ENCODE measurements at regions not wholly inside any gene's neighbourhood (a gene's known extent, or its start where the extent isn't known, plus 50 kb on each side); places are given as distances from the start of the nearest gene placed in this dataset.
A peak's percentile ranks its signal among the peaks of the same experiment; 100 is the strongest.

DNA sequence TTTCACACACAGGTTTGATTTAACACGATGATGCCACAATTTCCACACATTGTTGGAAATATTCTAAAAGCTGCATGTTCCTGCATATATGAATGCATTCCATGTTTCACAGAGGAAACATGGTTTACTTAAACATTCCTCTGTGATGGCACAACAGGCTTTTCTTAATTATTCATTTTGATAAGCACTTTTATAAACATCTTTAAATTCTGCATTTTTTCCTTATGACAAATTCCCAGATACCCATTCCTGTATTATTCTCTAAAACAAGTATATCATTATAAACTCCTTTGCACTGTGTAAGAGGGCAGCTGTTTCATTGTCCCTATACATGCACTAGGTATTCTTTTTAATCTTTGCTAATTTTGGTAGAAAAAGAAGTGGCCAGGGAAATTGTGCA is 532.3 kb downstream of the SOX6 start:
- WGBS, 2 donors (ENCODE audit: low coverage in 1 of 2): 78 to 100% methylated on average over 1 of the region's 1 CpG
- Histone ChIP-seq H3K27ac (no peak overlapping the region), H3K4me3 (no peak overlapping the region), H3K4me1 (peaks cover 3 to 9% (median 3%) of the 10 kb centered on the region in 4 donors), H3K27me3 (no peaks in the 10 kb centered on the region), H3K36me3 (no peaks in the 10 kb centered on the region), H3K9me3 (no peaks in the 10 kb centered on the region)
- TF ChIP-seq POLR2AphosphoS5 (IDR thresholded peaks at IDR 0.05) (no peak), EP300 (IDR thresholded peaks at IDR 0.05; ENCODE audit: low read depth) (no peak), POLR2A (IDR thresholded peaks at IDR 0.05) (no peak), CTCF (IDR thresholded peaks at IDR 0.05) (no peak)
- in situ Hi-C loops (cut with MboI; ENCODE audit: low pct_ligation_motif_present in 1 of 4, low pct_unique_long_range_greater_than_20kb in 1 of 4, low sequenced_read_pairs in 3 of 4): no loop called here
- DNase-seq: no peak
- intact Hi-C loops (cut with DNase I; ENCODE audit: low total_unique reads): no loop called here

DNA sequence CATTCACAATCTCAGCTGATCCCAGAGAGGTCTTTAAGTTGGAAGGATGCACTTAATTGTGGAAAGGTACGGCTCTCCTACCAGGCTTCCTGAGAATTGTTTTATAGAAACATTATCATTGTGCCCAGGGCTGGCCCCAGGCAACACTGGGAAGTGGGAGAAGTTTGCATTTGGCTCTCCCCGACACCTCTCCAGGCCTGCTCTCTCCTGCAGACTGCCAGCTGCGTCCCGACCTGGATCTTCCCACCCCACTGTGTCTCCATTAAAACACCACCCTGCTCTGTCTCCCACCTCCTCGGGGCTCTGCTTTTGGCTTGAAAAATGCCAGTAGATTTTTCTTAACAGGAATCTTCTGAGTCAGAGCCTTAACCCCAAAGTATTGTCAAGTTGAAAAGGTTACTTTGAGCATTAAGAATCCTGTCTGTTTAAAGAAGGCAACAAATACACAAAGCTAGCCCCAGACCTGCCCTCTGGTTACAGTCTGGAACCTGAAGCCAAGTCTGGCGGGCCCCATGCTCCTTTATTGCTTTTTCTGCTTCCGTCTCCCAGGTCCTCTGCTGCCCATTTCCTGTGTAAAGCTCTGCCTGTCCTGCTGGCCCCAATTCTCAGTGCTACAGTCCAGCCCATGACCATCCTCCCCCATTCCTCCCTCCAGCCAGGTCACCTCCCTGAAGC is 530.2 kb downstream of the SOX6 start:
- no peak for DNase-seq
- Histone ChIP-seq H3K4me1 (peaks cover 0 to 4% (median 0%) of the 10 kb centered on the region in 4 donors), H3K27me3 (no peaks in the 10 kb centered on the region), H3K9me3 (no peaks in the 10 kb centered on the region), H3K27ac (no peak overlapping the region), H3K4me3 (no peak overlapping the region), H3K36me3 (no peaks in the 10 kb centered on the region)
- TF ChIP-seq POLR2A (IDR thresholded peaks at IDR 0.05) (no peak), EP300 (IDR thresholded peaks at IDR 0.05; ENCODE audit: low read depth) (no peak), CTCF (IDR thresholded peaks at IDR 0.05) (no peak), POLR2AphosphoS5 (IDR thresholded peaks at IDR 0.05) (no peak)
- in situ Hi-C loops (cut with MboI; ENCODE audit: low pct_ligation_motif_present in 1 of 4, low pct_unique_long_range_greater_than_20kb in 1 of 4, low sequenced_read_pairs in 3 of 4) (loop anchor here in 2 of 4 donors (25.0 kb wide), 1 partner anchor 786 kb away; no protein-coding TSS in a partner anchor), intact Hi-C loops (cut with DNase I; ENCODE audit: low total_unique reads) (no loop called here)
- 68 to 72% methylated on average over 3 to 7 of the region's 7 CpGs for WGBS, 2 donors (ENCODE audit: low coverage in 1 of 2)

DNA sequence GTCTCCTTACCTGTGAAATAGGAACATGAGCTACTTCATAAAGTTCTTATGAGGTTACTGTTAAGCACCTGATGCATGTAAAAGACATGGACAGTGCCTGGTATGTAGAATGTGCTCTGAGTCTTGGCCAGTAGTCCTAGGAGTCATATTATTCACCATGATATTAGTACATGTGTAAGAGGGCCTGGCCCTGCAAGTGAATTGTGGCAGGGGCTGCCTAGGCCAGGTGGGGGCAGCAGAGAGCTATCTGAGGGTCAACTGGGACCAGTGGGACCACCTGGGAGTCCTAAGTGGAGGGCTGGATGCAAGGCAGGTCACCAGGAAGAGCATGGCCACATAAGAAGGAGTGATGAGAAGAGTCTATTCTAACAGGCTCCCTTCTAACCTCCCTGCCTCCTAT is 529.5 kb downstream of the SOX6 start:
- peaks cover 0 to 4% (median 0%) of the 10 kb centered on the region in 4 donors for H3K4me1 ChIP-seq
- in situ Hi-C loops (cut with MboI; ENCODE audit: low pct_ligation_motif_present in 1 of 4, low pct_unique_long_range_greater_than_20kb in 1 of 4, low sequenced_read_pairs in 3 of 4) (loop anchor here in 2 of 4 donors (25.0 kb wide), 1 partner anchor 785 kb away; no protein-coding TSS in a partner anchor), intact Hi-C loops (cut with DNase I; ENCODE audit: low total_unique reads) (no loop called here)
- H3K27ac ChIP-seq: no peak overlapping the region
- no peaks in the 10 kb centered on the region for H3K9me3 ChIP-seq
- no peak for TF ChIP-seq EP300 (IDR thresholded peaks at IDR 0.05; ENCODE audit: low read depth)
- no peak for TF ChIP-seq POLR2A (IDR thresholded peaks at IDR 0.05)
- TF ChIP-seq CTCF (IDR thresholded peaks at IDR 0.05): peak in 4 of 5 experiments; percentile 42 to 52 (median 45)
- no peak for TF ChIP-seq POLR2AphosphoS5 (IDR thresholded peaks at IDR 0.05)
- no peak overlapping the region for H3K4me3 ChIP-seq
- H3K27me3 ChIP-seq: no peaks in the 10 kb centered on the region
- peak; percentile 32 for DNase-seq
- no peaks in the 10 kb centered on the region for H3K36me3 ChIP-seq

DNA sequence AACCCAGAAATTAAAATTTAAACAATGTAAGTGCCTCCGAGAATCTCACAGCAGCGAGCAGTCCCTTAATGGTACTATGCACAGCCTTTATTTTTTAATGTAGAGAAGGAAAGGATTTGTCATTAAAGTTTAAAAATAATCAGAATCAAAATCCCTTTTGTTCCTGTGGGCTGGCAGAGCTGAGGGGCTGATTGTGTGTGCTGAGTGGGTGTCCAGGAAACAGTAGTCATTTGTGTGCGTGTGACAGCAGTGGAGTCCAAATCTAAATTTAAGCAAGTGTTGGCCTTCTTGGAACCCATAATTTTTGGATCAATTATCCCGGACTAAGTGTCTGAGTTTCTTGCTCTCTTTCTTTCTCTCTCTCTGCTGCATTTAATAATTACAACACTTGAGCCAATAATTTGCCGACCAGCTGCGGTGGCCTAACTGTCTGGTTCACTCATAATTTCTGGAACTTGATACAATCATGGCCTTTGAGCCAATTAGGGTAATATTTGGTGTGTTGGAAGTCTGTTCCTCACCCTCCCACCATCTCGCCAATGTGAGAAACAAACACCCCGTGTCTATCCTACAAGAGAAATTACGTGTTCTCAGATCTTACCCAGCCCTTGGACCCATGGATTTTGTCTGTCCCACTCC is 528.0 kb downstream of the SOX6 start:
- no peak for TF ChIP-seq EP300 (IDR thresholded peaks at IDR 0.05; ENCODE audit: low read depth)
- intact Hi-C loops (cut with DNase I; ENCODE audit: low total_unique reads): no loop called here
- DNase-seq: no peak
- WGBS, 2 donors (ENCODE audit: low coverage in 1 of 2): 76 to 86% methylated on average over 8 to 9 of the region's 9 CpGs
- Histone ChIP-seq H3K27ac (no peak overlapping the region), H3K9me3 (no peaks in the 10 kb centered on the region), H3K36me3 (no peaks in the 10 kb centered on the region), H3K4me3 (no peak overlapping the region), H3K27me3 (no peaks in the 10 kb centered on the region), H3K4me1 (peaks cover 0 to 4% (median 0%) of the 10 kb centered on the region in 4 donors)
- in situ Hi-C loops (cut with MboI; ENCODE audit: low pct_ligation_motif_present in 1 of 4, low pct_unique_long_range_greater_than_20kb in 1 of 4, low sequenced_read_pairs in 3 of 4): loop anchor here in 2 of 4 donors (25.0 kb wide), 1 partner anchor 784 kb away; no protein-coding TSS in a partner anchor
